AG09319 (cell line): ENCODE measurements at regions not wholly inside any gene's neighbourhood (a gene's known extent, or its start where the extent isn't known, plus 50 kb on each side); places are given as distances from the start of the nearest gene placed in this dataset.
A peak's percentile ranks its signal among the peaks of the same experiment; 100 is the strongest.

Source experiments
- DNase-seq: peaks from one replicate; pipeline ENCODE4 v3.0.0-alpha.2; 2010; ENCODE audit warnings: low read depth; ENCODE audit errors: extremely low read depth
- CTCF ChIP-seq: IDR thresholded peaks from 2 replicates; pipeline ENCODE4 v1.5.1; 2011; ENCODE audit warnings: low read depth, mild to moderate bottlenecking, inconsistent platforms, low read length, moderate library complexity

- no peak for TF ChIP-seq CTCF
- DNase-seq = peak; percentile 89
Measured at GRCh38 chr17:69967910-69968411, 107.1 kb upstream of the KCNJ16 start.

- no peak for TF ChIP-seq CTCF
- no peak for DNase-seq
Measured at GRCh38 chr17:69969897-69970296, 105.1 kb upstream of the KCNJ16 start.

DNA sequence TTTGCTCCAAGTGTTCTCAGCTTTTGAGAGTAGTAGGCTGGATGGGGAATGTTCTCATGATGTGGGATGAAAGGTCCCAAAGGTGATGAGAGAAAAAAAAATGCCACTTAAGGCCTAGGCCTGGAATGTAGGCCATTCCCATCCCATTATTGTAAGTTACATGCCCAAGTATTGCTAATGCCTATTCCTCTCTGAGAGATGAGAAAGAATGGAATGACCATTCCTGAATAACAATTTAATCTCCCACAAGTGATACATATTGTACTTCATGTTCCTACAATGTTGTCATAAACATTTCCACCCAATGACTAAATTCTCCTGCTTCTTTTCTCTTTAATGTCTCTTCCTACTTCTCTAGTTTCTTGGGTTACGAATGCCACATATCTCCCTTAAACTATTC is 102.8 kb upstream of the KCNJ16 start:
- no peak for DNase-seq
- TF ChIP-seq CTCF = no peak

GRCh38 chr17:69975808-69976207 is 99.2 kb upstream of the KCNJ16 start:
- no peak for DNase-seq
- TF ChIP-seq CTCF = no peak

DNA sequence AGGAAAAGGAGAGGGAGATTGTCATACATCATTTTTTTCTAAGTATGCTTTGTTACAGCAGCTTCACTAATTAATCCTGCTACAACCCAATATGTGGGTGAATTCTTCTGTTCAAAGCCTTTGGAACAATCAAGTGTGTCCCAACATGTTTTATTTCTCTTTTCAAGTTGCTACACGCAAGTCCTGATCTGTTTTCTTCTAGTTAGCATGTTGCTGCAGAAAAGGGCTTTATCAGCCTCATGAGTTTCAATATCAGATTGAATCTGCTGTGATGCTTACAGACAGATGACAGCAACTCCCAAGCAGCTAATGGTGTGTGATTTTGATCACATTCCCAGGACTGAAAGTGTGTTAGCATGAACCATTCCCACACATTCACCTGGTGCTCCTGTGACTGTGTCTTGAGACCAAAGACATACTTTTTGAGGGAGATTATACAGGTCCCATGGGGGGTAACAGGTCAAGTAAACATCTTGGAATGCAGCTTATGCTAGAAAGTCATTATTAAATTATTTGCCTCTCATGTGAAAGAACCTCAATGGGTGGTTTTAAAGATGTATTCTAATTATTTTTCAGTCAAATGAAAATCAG is 96.9 kb upstream of the KCNJ16 start:
- TF ChIP-seq CTCF = no peak
- DNase-seq = no peak

- no peak for TF ChIP-seq CTCF
- no peak for DNase-seq
Measured at GRCh38 chr17:69981441-69981840, 93.6 kb upstream of the KCNJ16 start.

DNA sequence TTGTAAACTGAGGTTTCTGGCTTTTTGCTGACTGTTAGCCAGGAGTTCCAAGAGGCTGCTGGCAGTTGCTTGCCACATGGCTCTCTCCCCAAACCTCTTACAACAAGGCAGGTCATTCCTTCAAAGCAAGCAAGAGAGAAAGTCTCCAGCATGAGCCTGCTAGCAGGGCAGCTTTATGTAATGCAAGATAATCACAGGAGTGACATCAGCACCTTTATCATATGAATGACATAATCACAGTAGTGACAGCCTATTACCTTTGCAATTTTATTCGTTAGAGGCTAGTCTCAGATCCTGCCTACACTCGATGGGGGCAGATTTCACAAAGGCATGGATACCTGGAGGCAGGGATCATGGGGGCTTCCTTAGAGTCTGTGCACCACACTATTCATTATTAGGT is 79.5 kb upstream of the KCNJ16 start:
- no peak for DNase-seq
- TF ChIP-seq CTCF = no peak
